Limb (tissue), 2 donors: ENCODE measurements at regions not wholly inside any gene's neighbourhood (a gene's known extent, or its start where the extent isn't known, plus 50 kb on each side); places are given as distances from the start of the nearest gene placed in this dataset.
"Not testable (repeated sequence)": the region's sequence is repeated elsewhere in the genome, so short reads cannot be mapped to it uniquely, and the experiment has no call there.

Experiments
- DNase-seq, 2 donors: peaks; one replicate each; pipeline ENCODE4 v3.0.0-alpha.2; 2016; ENCODE audit errors: extremely low spot score in 2 of 2

DNA sequence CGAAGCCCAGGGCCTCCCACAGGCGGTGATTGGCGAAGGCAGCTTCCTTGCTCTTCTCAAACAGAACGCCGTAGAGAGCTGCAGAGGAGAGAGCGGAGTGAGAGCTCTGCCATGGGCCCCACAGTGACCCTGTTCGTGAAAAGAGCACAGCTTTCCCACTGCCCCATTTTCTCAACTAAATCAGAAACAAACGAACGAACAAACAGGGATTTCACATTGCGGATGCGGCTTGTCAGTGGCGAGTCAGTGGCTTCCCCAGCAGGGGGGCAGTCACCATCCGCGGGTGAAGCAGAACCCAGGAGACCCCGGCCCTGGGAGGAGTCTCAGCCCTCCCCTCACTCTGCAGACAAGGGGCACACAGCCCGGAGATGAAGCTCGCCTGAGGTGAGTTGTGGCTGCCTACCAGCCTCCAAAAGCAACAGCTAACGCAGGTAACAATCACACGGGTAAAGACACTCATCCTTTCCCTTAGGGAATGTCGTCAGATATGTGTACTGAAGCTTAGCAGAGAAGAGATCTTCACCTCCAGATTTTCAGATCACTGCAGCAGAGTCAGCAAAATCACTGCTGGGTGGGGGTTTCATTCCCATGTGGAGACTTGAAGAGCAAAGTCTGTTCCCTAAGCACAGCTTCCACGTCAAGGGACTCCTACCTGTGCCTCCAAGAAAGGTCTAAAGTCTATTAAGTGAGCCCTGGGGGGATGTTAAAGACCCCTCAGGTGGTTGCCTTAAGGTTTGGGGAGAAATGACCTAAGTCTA is 51.2 kb upstream of the GPR31 start:
- DNase-seq = no peak

DNA sequence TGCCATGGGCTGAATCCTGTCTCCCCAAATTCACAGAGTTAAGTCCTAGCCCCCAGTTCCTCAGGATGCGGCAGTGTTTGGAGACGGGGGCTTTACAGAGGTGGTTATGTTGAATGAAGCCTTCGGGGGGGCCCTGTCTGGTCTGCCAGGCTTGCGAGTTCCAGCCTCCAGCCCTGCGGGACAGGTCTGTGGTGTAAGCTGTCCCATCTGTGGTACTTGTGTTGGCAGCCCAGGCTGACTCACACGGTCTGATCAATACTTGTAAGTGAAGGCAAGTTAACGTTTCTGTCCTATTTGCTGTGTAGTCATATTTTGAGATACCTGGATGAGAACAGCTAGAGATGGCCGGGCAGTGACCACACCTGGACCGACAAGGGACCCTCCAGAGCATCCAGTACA is 51.8 kb upstream of the GPR31 start:
- no peak for DNase-seq

DNA sequence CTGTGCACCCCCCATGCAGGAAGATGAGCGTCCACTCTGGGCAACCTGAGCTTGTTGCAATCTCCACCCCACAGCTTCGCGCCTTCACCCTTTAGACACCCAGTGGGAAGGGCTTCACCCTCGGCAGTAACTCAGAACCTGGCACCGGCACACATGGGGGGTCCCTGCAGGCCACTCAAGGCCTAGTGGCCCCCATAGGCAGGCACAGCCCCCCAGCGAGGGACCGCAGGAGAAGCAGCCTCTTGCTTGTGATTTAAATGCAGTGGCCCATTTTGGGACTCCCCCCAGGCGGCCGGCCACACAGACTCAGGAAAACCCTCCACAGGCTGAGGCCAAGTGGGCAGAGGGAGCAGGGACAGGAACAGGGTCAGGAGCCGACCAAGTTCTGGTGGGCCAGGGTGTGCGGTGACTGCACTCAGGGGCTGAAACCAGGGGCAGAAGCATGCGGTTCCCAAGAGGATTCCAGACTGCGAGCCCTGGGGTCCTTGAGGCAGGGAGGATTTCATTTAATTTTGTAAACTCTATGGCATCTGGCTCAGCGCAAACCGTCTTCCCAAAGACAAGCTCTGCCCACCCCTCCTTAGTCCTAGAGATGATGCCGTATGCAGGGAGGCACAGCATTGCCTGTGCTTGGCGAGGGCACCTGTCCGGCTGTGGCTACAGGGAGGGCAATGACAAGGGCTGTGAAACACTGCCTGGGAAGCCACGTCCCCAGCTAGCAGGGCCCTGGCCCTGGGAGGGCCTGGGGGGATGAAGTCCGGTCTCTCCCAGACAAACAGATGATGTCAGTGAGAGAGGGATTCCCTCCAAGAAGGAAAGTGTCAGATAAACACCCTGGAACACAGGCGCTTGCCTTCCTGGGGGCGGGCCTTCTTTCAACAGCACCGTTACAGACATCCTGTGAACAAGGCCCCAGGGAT is 52.9 kb upstream of the GPR31 start:
- DNase-seq = no peak

DNA sequence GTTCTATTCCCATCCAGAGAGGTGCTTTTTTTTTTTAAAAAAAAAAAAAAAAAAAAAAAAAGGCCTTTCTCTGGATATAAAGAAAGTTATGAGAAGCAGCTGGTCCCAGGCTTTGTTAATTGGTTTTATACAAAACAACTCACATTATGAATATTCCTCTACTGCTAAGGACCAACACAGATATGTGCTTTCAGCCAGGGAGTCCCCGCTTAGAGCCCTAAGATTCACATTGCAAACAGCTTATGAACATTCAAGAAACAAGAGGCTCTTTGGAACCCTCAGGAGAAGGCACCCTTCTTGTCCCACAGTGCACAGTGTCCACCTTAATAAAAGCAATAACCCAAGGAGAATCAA is 53.5 kb upstream of the GPR31 start:
- no peak for DNase-seq

DNA sequence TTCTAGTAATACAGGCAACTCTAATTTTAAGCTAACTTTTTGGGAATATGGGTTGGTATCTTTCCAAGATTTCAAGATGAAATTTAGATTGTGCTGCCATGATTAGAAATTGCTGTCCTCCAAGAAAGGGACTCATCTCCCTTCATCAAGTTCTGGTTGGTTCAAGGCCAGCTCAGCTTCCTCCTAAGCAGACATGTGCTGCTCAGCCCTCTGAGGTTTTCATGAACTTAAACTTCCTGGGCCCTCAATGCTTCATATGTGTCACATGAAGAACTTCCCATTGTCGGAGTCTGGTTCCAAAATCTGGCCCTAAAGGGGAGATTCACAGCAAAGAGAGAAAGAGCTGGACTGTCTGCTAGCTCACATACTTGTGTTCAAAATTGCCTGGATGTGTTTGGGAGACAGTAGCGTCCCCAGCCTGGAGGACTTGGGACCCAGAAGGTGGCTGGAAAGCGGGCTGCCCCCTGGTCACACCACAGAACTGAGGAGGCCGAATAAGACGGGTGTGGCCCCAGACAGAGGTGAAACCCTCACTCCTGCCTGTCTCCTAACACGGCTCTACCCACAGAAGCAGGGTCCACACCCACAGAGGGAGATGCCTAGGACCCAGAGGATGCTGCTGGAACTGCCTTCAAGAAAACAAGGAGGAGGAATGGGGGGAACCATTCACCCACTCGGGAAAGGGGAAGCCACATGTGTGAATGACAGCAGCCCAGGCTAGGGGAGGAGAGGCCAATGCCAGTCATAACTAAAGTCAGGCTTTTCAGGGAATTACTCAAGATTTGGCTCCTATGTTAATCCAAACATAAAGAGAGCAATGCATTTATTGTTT is 54.3 kb upstream of the GPR31 start:
- DNase-seq = no peak

DNA sequence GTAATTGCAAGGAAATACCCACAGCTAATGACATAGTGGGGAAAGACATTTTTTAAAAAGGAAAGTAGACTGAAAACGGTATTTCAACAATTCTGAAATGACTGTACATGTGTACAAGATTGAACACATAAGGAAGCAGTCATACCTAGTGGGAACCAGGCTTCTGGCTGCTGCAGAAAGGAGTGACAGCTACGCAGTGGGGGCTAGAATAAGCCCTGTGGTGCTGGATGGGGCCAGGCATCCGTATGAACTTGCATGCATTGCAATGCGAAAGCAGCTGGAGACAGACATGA is 54.9 kb upstream of the GPR31 start:
- no peak for DNase-seq

DNA sequence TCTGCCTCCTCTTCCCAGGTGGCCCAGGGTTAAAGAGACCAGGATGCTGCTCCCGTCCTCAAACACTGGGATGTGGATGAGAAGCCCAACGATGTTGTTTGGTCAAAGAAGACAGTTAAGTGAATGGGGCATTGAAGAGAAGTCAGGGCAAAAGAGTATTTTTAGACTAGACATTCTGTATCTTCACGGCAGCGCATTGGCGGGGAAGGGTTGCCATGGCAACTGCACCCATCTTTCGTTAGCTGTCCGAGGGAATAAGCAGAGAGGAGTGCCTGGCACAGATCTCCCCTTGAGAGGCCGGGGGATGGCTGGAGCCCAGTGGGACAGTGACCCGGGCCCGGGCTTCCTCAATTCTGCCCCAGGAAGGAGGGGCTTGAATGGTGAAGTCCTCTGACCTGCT is 56.4 kb upstream of the GPR31 start:
- DNase-seq = no peak

DNA sequence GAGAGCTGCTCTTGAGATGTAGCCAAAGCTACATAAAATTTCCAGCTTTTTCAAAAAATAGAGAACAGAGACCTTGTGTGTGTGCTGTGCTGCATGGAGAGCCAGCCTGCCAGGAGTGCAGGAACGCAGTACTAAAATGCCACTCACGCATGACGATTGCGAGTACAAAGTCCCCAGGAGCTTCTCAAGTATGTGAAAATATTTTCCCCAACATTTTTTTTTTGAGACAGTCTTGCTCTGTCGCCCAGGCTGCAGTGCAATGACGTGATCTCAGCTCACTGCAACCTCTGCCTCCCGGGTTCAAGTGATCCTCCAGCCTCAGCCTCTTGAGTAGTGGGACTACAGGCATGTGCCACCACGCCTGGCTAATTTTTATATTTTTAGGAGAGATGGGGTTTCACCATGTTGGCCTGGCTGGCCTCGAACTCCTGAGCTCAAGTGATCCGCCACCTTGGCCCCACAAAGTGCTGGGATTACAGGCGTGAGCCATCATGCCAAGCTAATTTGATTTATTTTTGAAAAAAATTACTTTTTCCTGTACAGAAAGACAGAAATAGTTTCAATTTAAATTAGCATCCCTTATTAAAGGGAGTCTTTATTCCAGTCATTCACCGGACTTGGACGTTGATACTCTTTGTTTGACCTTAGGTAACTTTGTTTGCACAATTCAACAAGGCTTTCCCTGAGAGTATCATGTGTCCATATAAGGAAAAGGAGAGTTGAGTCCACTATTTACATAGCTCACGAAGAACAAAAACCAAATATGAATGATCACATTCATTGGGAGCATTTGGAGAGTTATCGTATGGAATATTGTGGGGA is 57.9 kb upstream of the GPR31 start:
- DNase-seq = not testable (repeated sequence)

DNA sequence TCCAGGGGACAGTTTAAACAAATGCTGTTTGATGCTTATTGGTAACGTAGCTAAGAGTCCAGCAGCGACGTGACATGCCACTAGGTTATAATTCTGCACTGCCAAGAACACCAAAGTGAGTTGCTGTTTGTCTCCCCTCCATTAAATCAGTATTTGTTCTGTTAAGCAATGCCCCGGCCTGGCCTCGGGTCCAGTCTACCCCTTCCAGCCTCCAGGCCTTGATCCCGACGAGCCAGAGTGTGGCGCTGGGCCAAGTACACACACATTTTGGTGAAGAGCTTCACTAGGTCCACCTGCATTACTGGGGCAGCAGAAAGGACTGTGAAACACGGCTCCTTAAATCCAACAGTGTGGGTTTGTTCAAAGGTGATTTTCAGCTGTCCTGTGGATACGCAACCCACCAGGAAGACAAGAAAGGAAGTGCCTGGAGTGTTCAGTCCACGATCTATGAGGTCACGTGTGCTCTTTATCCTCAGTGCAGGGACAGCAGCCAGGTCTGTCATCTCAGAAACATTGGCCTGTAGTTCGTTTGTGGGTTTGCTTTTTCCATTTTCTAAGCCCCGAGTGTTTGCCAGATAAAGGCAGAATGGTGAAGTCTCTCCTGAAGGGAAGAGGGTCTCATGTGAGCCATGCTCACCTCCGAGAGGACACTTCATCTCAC is 58.7 kb upstream of the GPR31 start:
- DNase-seq = not testable (repeated sequence)

DNA sequence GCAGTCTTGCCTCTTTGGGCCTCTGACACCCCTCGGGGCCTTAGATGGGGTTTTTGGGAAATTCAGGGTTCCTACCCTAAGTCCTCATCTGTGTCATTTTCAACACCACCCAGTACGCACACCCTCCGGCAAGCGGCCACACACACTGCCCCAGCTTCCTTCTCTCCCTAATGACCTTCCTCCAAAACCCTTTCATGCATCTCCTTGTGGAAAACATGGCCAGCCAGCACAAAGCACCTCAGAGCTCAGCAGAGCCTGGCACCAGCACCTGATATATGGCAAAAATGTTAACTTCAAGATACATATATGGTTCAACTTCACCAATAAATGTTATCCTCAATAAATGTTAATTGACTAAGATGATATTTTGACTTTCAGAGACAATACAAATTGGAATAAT is 59.3 kb upstream of the GPR31 start:
- not testable (repeated sequence) for DNase-seq

DNA sequence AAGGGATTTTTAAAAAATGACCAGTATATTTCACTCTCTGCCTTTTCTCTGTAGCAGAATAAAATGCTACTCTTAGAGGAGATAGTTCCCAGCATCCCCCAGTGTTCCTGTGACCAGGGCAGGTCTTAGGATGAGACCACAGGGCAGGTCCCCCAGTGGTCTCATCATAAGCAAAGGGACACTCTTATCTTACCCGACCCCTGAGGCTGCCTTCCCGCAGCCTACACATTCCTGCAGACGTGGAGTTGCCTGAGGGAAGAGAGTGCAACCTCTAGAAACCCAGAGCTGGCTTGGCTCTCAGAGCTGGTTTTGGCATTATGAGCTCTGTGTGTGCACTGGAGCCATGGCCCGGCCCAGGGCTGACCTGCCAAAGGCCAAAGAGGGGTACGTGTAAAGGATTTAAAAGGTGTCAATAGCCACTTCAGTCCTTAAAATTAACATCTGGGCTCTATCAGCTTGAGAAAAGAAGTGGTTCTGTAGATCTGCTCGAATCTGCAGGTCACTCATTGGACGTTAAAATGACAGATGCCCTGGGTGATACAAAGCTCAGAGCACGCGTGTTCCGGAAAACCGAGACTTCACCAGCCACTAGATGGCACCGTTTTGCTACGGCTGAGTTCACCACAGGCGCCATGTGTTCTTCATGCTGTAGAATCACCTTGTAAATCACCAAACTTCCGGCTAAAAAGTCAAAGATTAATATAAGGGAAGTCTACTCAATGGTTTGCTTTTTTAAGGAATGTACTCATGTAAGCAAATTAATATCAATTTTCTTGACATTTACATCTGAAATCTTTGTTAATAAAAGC is 60.4 kb upstream of the GPR31 start:
- peak in 1 of 2 donors; percentile 27 for DNase-seq

DNA sequence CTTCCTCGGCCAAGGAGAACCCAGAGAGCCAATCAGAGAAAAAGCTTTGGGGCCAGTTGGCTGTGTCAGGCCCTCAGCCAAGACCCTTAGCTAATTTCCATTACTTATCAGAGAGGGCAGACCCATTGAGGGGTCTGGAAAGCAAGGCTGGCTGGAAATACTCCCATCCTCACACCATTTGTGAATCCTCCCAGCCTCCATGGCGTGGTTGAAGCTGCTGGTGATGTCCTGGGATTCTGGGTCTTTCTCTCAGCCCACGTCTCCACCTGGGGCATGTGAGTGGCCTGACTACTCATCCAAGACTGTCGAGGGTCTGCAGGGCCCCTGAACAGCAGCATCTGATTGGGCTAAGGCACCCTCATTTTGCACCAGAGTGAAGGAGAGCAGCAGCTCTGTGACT is 61.3 kb upstream of the GPR31 start:
- DNase-seq = not testable (repeated sequence)

DNA sequence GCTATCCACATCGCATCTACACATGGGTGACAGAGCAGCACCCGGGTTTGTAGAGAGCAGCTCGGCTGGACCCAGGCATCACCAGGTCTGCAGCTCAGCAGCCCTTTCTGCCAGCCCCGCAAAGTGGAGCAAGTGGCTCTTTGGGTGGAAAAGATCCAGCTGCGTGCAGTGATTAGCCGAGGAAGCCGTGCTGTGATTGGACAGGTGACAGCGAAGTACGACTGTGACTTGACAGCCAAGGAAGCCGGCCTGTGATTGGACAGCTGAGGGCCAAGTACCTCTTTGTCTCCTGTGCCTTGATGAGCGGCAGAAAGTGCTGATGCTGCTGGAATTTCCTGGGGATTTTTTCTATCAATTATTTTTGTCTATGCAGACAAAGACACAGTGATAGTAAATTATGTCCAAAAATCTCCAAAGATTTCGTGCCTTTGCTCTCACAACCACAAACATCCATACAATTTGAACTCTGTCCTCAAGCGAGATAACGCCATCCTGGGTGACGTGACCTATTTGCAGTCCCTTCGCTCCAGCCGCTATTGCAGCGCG is 62.3 kb upstream of the GPR31 start:
- DNase-seq = no peak

DNA sequence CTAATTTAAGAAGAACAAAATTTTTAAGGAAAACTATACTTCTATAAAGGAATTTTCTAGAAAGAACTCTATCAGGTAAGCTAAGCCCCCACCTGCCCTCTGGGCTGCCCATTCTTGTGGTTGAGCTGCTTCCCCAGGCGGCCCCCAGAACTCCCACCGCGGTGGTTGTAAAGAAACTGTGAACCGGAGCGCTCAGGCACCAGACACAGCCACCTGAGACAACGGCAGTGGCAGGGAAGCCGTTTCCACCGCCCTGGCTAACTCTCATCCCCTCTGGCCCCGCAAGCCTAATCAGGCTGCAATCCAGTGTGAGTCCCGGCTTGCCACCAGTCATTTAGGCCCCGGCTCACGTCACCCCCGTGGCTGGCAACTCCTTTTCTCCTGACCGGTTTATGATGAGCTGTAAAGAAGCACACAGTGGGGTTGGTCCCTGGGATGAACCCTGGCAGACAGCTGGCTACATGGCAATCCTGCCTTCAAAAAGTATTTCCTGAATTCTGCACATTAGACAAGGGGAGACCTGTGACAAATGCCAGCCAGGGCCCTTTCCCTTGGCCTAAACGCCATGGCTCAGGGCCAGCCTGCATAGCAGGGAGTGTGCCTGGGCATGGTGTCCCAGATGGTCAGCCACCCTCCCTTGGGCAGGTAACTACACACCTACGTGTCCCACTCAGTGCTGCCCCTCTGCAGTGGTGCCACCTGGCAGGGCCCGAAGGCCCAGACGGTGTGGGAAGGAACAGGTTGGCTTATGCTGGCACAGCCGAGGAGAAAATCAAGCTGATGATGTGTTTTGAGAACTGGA is 63.8 kb upstream of the GPR31 start:
- DNase-seq = no peak

DNA sequence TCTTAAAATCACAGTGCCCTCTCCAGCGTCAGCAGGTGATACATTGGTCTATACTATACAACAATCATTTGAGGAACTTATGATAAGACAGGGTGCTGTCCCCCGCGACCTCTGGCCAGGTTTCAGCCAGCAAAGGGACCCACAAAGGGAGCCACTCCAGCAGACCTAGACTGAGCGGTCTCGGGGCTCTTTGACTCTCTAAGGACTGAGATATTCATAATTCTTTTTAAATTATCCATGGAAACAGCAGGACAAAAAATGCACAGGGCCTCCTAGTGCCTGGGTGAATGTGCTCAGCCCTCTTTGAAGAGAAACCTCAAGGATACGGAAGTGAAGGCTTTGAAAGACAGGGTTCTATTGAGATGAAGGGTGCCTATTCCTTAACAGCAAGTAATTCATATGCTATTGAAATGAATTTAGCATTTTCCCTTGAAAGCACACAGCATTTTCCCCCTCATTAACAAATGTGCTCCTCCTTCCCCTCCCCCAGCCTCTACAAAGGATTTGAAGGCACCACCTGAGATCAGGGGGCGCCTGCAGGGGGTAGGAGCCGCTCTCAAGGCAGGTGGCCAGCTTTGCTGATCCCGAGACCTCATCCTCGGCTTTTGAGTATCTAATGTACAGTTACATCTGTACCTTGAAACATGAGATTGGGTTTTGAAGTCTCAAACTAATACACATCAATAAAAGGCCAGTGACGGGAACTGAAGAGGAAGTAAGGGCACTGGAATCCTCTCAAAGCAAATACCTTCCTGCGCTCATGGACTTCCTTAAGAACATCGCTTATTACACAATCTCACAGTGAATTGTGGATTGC is 65.3 kb upstream of the UNC93A start:
- not testable (repeated sequence) for DNase-seq

DNA sequence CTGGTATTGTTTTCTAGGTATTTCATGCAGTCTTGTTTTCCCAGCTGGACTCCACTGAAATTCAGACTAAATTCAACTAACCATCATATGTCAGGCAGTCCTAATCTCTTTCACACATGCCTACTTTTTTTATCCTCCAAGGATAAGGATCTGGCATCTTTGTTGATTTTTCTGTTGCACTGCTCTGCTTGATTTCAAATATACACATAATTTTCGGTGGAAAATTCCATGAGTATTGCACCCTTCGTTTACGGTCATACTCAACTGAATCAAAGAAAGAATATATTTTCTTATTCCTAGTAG is 64.8 kb upstream of the UNC93A start:
- DNase-seq = no peak

DNA sequence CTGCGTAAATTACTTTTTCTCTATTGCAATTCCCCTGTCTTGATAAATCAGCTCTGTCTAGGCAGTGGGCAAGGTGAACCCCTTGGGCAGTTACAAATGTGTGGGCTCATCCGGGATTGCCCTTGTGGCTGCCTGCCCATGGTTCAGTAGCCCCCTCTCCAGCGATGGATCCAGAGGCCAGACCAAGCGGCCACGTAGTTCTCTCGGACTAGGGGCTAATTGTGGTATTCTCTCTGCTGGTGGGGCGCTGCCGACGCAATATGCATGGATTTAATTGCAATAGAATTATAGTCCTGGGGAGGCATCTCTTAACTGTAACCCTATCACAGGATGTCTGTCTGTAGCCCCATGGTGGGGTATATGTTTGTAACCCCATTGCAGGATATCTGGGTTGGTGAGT is 64.3 kb upstream of the UNC93A start:
- no peak for DNase-seq

DNA sequence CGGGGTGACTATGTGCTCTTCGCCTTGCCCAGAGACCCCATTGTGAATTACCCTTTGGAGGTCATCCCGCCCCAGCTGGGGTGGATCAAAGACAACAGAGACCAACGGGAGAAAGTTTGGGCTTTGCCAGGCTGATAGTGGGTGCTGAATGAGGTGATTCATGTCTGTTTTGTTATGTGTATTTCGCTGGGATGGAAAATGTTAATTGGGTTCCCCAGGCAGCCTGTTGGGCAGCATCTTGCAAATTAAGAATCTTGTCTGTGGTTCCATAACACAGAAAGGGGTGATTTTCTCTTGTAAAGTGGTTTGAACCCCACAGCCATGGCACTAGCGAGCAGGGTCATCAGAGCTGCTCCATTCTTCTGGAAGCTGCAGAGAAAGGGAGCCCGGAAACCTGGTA is 63.1 kb upstream of the UNC93A start:
- DNase-seq = no peak
